Stimulated activated CD8-positive, alpha-beta memory T cell treated with anti-CD3 and anti-CD28 coated beads, Interleukin-12 subunit alpha, Interleukin-12 subunit beta, amount 100 ng/mL, for 4 hours (primary cell): ENCODE measurements at regions not wholly inside any gene's neighbourhood (a gene's known extent, or its start where the extent isn't known, plus 50 kb on each side); places are given as distances from the start of the nearest gene placed in this dataset.
A peak's percentile ranks its signal among the peaks of the same experiment; 100 is the strongest.

Experiments
- DNase-seq: peaks from one replicate; pipeline ENCODE4 v3.0.0-alpha.2; 2020; ENCODE audit warnings: low read depth

- DNase-seq = no peak
Observed at GRCh38 chr10:110375121-110375520, 70.4 kb upstream of the SMNDC1 start.

- DNase-seq = no peak
Observed at GRCh38 chr10:110376021-110376766, 71.5 kb upstream of the SMNDC1 start.

GRCh38 chr10:110376767-110377160 lies 72.0 kb upstream of the SMNDC1 start:
- DNase-seq = no peak

GRCh38 chr10:110378006-110378405 lies 73.3 kb upstream of the SMNDC1 start:
- no peak for DNase-seq

GRCh38 chr10:110378533-110379108 lies 73.9 kb upstream of the SMNDC1 start:
- no peak for DNase-seq

GRCh38 chr10:110379831-110380230 lies 75.1 kb upstream of the SMNDC1 start:
- DNase-seq = no peak

GRCh38 chr10:110380293-110380692 lies 75.6 kb upstream of the SMNDC1 start:
- DNase-seq = no peak

- DNase-seq = no peak
Observed at GRCh38 chr10:110382695-110383094, 78.0 kb upstream of the SMNDC1 start.

GRCh38 chr10:110387617-110387982 lies 82.9 kb upstream of the SMNDC1 start:
- DNase-seq = no peak

GRCh38 chr10:110387983-110388686 lies 83.4 kb upstream of the SMNDC1 start:
- peak; percentile 72 for DNase-seq

GRCh38 chr10:110388687-110389052 lies 84.0 kb upstream of the SMNDC1 start:
- DNase-seq = no peak

- DNase-seq = no peak
Observed at GRCh38 chr10:110389255-110389654, 84.5 kb upstream of the SMNDC1 start.

- no peak for DNase-seq
Observed at GRCh38 chr10:110391541-110391940, 86.8 kb upstream of the SMNDC1 start.

- no peak for DNase-seq
Observed at GRCh38 chr10:110392121-110392520, 87.4 kb upstream of the SMNDC1 start.

GRCh38 chr10:110392868-110393740 lies 88.4 kb upstream of the SMNDC1 start:
- no peak for DNase-seq

GRCh38 chr10:110393866-110394265 lies 89.1 kb upstream of the SMNDC1 start:
- DNase-seq = no peak

GRCh38 chr10:110394296-110394695 lies 89.6 kb upstream of the SMNDC1 start:
- DNase-seq = no peak

- DNase-seq = no peak
Observed at GRCh38 chr10:110394898-110395297, 90.2 kb upstream of the SMNDC1 start.

- DNase-seq = no peak
Observed at GRCh38 chr10:110395350-110396283, 90.9 kb upstream of the SMNDC1 start.

- no peak for DNase-seq
Observed at GRCh38 chr10:110396284-110396651, 91.5 kb upstream of the SMNDC1 start.

- DNase-seq = no peak
Observed at GRCh38 chr10:110397856-110398255, 93.1 kb upstream of the SMNDC1 start.
